Fibroblast of the aortic adventitia (primary cell): ENCODE measurements at regions not wholly inside any gene's neighbourhood (a gene's known extent, or its start where the extent isn't known, plus 50 kb on each side); places are given as distances from the start of the nearest gene placed in this dataset.
"Not testable (repeated sequence)": the region's sequence is repeated elsewhere in the genome, so short reads cannot be mapped to it uniquely, and the experiment has no call there.

Experiments
- DNase-seq: peaks from one replicate; pipeline ENCODE4 v3.0.0-alpha.2; 2010; ENCODE audit warnings: low read depth
- H3K4me3 ChIP-seq: 2 replicates; pipeline ENCODE4 v1.5.1; 2011; ENCODE audit warnings: low read depth, mild to moderate bottlenecking, control low read depth, low read length, moderate library complexity
- CTCF ChIP-seq: IDR thresholded peaks from 2 replicates; pipeline ENCODE4 v1.5.1; 2011; ENCODE audit warnings: mild to moderate bottlenecking, low read length, control low read depth, inconsistent platforms; ENCODE audit not compliant: insufficient read depth

GRCh38 chr2:176923205-176923604 lies 289.4 kb upstream of the HNRNPA3 start:
- no peak for DNase-seq
- no peak overlapping the region for H3K4me3 ChIP-seq
- TF ChIP-seq CTCF = no peak

- DNase-seq = no peak
- TF ChIP-seq CTCF = no peak
Measured at GRCh38 chr2:176924909-176925534, 287.6 kb upstream of the HNRNPA3 start.

GRCh38 chr2:176926453-176926852 lies 286.1 kb upstream of the HNRNPA3 start:
- TF ChIP-seq CTCF = no peak
- DNase-seq = no peak
- no peak overlapping the region for H3K4me3 ChIP-seq

More at GRCh38 chr2:176924909-176925534, 287.6 kb upstream of the HNRNPA3 start:
- no peak overlapping the region for H3K4me3 ChIP-seq

GRCh38 chr2:176929387-176929786 lies 283.2 kb upstream of the HNRNPA3 start:
- DNase-seq, H3K4me3 ChIP-seq: not testable (repeated sequence)

GRCh38 chr2:176931588-176932563 lies 280.7 kb upstream of the HNRNPA3 start:
- DNase-seq = peak; percentile 16
- no peak overlapping the region for H3K4me3 ChIP-seq
- TF ChIP-seq CTCF = no peak

GRCh38 chr2:176934131-176934530 lies 278.5 kb upstream of the HNRNPA3 start:
- no peak for DNase-seq
- no peak for TF ChIP-seq CTCF
- H3K4me3 ChIP-seq = no peak overlapping the region

GRCh38 chr2:176934869-176935415 lies 277.7 kb upstream of the HNRNPA3 start:
- no peak overlapping the region for H3K4me3 ChIP-seq
- no peak for DNase-seq
- TF ChIP-seq CTCF = no peak
